Stimulated activated CD4-positive, alpha-beta T cell treated with anti-CD3 and anti-CD28 coated beads, TNF-alpha, amount 100 ng/mL, for 48 hours (primary cell): ENCODE measurements at regions not wholly inside any gene's neighbourhood (a gene's known extent, or its start where the extent isn't known, plus 50 kb on each side); places are given as distances from the start of the nearest gene placed in this dataset.

Experiments used
- DNase-seq, 3 donors: peaks; one replicate each; pipeline ENCODE4 v3.0.0-alpha.2; 2020; ENCODE audit warnings: low read depth in 3 of 3

DNA sequence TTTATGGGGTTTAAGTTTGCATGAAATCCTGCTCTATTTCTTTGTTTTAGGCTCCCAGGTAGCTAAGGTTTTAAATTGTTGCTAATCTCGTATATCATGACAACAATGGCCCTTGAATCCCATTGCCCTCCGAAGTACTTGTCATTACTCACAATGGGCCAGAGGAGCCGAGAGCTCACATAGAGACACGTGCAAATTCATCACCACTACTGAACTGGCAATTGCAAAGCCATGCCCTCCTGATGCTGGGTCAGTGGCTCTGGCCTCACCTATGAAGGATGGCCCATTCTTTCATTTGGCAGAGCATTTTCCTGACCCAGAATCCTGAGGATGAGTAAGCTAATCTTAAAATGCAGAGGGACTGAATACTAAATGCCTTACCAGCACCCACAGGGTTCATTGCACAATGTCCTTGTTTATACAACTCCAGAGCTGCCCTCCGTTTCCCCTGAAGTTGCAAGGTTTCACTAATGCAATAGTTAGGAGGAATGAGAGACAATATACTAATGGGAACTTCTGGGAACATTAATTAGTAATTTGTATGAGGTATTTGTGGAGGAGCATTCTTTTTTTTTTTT, 71.6 kb upstream of the GAREM1 start:
- DNase-seq = no peak

DNA sequence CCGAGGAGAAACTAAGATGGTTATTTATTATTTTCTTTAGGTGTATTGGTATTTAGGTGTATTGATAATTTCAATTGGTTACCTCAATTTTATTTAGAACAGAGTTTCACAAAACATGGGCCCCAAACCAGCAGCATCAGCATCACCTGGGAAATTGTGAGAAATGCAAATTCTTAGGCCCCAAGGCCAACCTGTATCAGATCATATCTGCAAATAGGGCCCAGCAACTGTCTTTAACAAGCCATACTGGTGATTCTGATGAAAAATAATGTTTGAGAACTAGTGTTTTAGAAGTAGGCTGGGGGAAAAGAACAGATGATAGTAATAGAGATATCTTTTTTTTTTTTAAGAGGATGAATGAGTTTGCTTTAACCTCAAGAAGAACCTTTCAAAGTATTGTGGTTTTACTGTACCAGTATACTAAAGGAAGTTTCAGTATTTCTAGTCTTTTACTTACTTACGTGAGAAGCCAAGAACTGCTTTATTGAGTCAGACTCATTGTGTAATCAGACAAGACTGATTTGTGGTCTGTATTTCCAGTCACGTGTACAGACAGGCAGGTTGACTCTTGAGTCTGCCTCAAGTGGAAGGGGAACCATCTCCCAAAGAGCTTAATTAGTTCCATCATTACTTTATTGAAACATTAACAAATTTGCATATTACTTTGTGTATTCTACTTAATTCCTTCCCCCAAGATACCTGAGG, 60.4 kb upstream of the GAREM1 start:
- no peak for DNase-seq

DNA sequence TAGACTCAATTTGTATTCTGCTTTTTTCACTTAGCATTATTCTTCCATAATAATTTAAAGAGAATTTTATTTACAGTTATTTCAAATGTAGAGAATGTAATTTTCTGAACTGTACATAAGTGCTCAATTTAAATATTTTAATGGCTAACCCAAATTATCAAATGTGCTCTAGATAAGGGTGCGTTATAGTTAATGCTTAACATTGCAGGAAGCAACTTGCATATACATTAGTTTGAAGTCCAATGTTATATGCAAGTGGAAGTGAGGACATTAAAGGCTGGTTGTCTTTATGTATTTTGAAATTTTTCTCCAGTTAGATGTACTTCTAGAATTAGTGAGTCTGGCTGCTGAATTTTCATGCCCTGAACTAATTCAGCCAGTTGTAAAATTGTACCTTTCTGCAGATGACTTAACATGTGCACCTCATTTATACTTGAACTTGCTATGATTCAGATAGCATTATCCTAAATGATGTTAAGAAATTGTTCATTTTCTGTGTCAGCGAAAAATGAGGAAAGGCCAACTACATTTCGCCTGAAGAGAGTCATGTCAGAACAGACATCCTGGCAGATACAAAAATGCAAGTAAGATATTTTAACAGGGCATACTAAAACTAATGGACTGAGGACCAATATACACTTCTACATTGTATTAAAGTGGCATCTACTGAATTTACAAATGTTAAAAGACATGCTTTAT, 59.2 kb upstream of the GAREM1 start:
- DNase-seq = no peak

DNA sequence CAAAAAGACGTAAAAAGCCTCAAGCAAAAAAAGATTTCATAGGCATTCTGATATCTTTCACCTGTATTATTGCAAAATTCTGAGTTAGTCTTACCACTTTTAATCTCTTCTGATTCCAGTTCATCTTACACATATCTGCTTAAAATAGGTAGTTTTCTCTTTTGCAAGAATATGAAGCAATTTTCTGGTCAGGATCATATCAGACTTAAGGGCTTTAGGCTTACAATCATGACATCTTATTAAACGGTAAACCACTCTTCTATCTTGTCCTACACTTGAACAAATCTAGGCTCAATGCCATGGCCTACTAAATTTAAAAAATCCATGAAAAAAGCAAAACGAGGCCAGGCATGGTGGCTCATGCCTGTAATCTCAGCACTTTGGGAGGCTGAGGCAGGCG, 50.1 kb upstream of the GAREM1 start:
- no peak for DNase-seq
